Ascending aorta (tissue), 2 donors: ENCODE measurements at regions not wholly inside any gene's neighbourhood (a gene's known extent, or its start where the extent isn't known, plus 50 kb on each side); places are given as distances from the start of the nearest gene placed in this dataset.

Experiments used
- DNase-seq, 2 donors: peaks; one replicate each; pipeline ENCODE4 v3.0.0-alpha.2; 2019; ENCODE audit warnings: low spot score in 2 of 2
- H3K27ac ChIP-seq, 2 donors: fragments of 200-600 bp; sonication (generic); one replicate each; pipeline ENCODE4 v1.5.1; 2016 to 2017; ENCODE audit warnings: mild to moderate bottlenecking in 1 of 2
- H3K27me3 ChIP-seq: fragments of 200-600 bp; sonication (generic); one replicate; pipeline ENCODE4 v1.5.1; 2017
- H3K36me3 ChIP-seq, 2 donors: fragments of 200-600 bp; sonication (generic); one replicate each; pipeline ENCODE4 v1.5.1; 2016
- H3K4me1 ChIP-seq, 2 donors: fragments of 200-600 bp; sonication (generic); one replicate each; pipeline ENCODE4 v1.5.1; 2016 to 2017; ENCODE audit warnings: mild to moderate bottlenecking in 1 of 2
- H3K4me3 ChIP-seq, 2 donors: fragments of 200-600 bp; sonication (generic); one replicate each; pipeline ENCODE4 v1.5.1; 2016 to 2017; ENCODE audit warnings: mild to moderate bottlenecking in 1 of 2
- H3K9me3 ChIP-seq, 2 donors: fragments of 200-600 bp; sonication (generic); one replicate each; pipeline ENCODE4 v1.5.1; 2016
- CTCF ChIP-seq, 3 experiments: fragments of 200-600 bp in 2 of 3; fragments of 450-650 bp in 1 of 3; sonication (generic) in 2 of 3; IDR thresholded peaks; one replicate each; pipeline ENCODE4 v1.5.1; 2016 to 2019; ENCODE audit warnings: antibody characterized with exemption in 3 of 3, mild to moderate bottlenecking in 1 of 3, moderate library complexity in 1 of 3
- intact Hi-C: fragments of 100-400 bp; cut with DNase I; formaldehyde crosslinking; loops from one replicate; pipeline ENCODE4 v1.15.1; 2023

- intact Hi-C loops, result no loop called here
These were observed 198.8 kb upstream of the CDYL start for GRCh38 chr6:4577406-4577805.

GRCh38 chr6:4575714-4576113, 200.5 kb upstream of the CDYL start:
- intact Hi-C loops, result no loop called here

More at GRCh38 chr6:4577406-4577805, 198.8 kb upstream of the CDYL start:
- no peaks in the 10 kb centered on the region for H3K9me3 ChIP-seq
- no peak for DNase-seq
- TF ChIP-seq CTCF (IDR thresholded peaks at IDR 0.05), result no peak
- no peak overlapping the region for H3K27ac ChIP-seq
- H3K4me1 ChIP-seq, result no peaks in the 10 kb centered on the region
- H3K4me3 ChIP-seq, result no peak overlapping the region
- H3K36me3 ChIP-seq, result no peaks in the 10 kb centered on the region
- no peaks in the 10 kb centered on the region for H3K27me3 ChIP-seq

GRCh38 chr6:4574007-4574406, 202.2 kb upstream of the CDYL start:
- no peaks in the 10 kb centered on the region for H3K27me3 ChIP-seq
- H3K4me3 ChIP-seq, result no peak overlapping the region
- intact Hi-C loops, result no loop called here
- H3K27ac ChIP-seq, result no peak overlapping the region
- TF ChIP-seq CTCF (IDR thresholded peaks at IDR 0.05), result no peak
- peaks cover 0 to 23% of the 10 kb centered on the region in 2 donors for H3K9me3 ChIP-seq
- H3K4me1 ChIP-seq, result no peaks in the 10 kb centered on the region
- no peaks in the 10 kb centered on the region for H3K36me3 ChIP-seq
- no peak for DNase-seq

More at GRCh38 chr6:4575714-4576113, 200.5 kb upstream of the CDYL start:
- no peak overlapping the region for H3K4me3 ChIP-seq
- H3K9me3 ChIP-seq, result peaks cover 0 to 13% of the 10 kb centered on the region in 2 donors
- H3K4me1 ChIP-seq, result no peaks in the 10 kb centered on the region
- TF ChIP-seq CTCF (IDR thresholded peaks at IDR 0.05), result no peak
- no peak overlapping the region for H3K27ac ChIP-seq
- H3K27me3 ChIP-seq, result no peaks in the 10 kb centered on the region
- no peak for DNase-seq
- H3K36me3 ChIP-seq, result no peaks in the 10 kb centered on the region

GRCh38 chr6:4571011-4571410, 205.2 kb upstream of the CDYL start:
- TF ChIP-seq CTCF (IDR thresholded peaks at IDR 0.05), result no peak
- intact Hi-C loops, result no loop called here
- Histone ChIP-seq H3K36me3 (no peaks in the 10 kb centered on the region), H3K4me3 (no peak overlapping the region), H3K27me3 (no peaks in the 10 kb centered on the region), H3K4me1 (no peaks in the 10 kb centered on the region), H3K9me3 (peaks cover 0 to 23% of the 10 kb centered on the region in 2 donors), H3K27ac (no peak overlapping the region)
- DNase-seq, result no peak

GRCh38 chr6:4568138-4568537, 208.1 kb upstream of the CDYL start:
- H3K4me3 ChIP-seq, result no peak overlapping the region
- TF ChIP-seq CTCF (IDR thresholded peaks at IDR 0.05), result no peak
- intact Hi-C loops, result no loop called here
- no peak overlapping the region for H3K27ac ChIP-seq
- no peaks in the 10 kb centered on the region for H3K27me3 ChIP-seq
- no peak for DNase-seq
- peaks cover 0 to 23% of the 10 kb centered on the region in 2 donors for H3K9me3 ChIP-seq
- H3K36me3 ChIP-seq, result no peaks in the 10 kb centered on the region
- H3K4me1 ChIP-seq, result no peaks in the 10 kb centered on the region

- no peak overlapping the region for H3K4me3 ChIP-seq
- DNase-seq, result no peak
- H3K9me3 ChIP-seq, result peaks cover 0 to 23% of the 10 kb centered on the region in 2 donors
- H3K27me3 ChIP-seq, result no peaks in the 10 kb centered on the region
- no peaks in the 10 kb centered on the region for H3K36me3 ChIP-seq
- intact Hi-C loops, result no loop called here
- TF ChIP-seq CTCF (IDR thresholded peaks at IDR 0.05), result no peak
- H3K27ac ChIP-seq, result no peak overlapping the region
- H3K4me1 ChIP-seq, result no peaks in the 10 kb centered on the region
These were observed 209.1 kb upstream of the CDYL start for GRCh38 chr6:4567141-4567540.
